GM12878 (cell line): ENCODE measurements at regions not wholly inside any gene's neighbourhood (a gene's known extent, or its start where the extent isn't known, plus 50 kb on each side); places are given as distances from the start of the nearest gene placed in this dataset.
"Not testable (repeated sequence)": the region's sequence is repeated elsewhere in the genome, so short reads cannot be mapped to it uniquely, and the experiment has no call there.

Experiments used
- ATAC-seq: fragments of 200-7000 bp; cut with Tn5 transposase; 3 replicates; pipeline ENCODE4 v1.9.1; 2020; ENCODE audit warnings: mild to moderate bottlenecking, moderate library complexity
- BruUV-seq: library from RNA; stranded (reverse); fragments of 400-500 nt; replicated peaks from 2 replicates; lab custom pipeline; 2021; lab: Mats Ljungman, UMichigan
- CTCF ChIA-PET: fragments of 300-600 bp; sonication (Branson Sonifier 250); formaldehyde crosslinking; extraction: SDS; loops from one replicate; lab custom pipeline; 2021; ENCODE audit warnings: inconsistent platforms; lab: Yijun Ruan, JAX
- POLR2A ChIA-PET: fragments of 350-600 bp; formaldehyde crosslinking; extraction: SDS; loops from one replicate; lab custom pipeline; 2021; ENCODE audit warnings: inconsistent platforms; lab: Charles Lee
- RAD21 ChIA-PET: fragments of 300-600 bp; sonication (Branson Sonifier 250); formaldehyde crosslinking; loops from one replicate; lab custom pipeline; 2023; ENCODE audit warnings: antibody characterized with exemption; ENCODE audit not compliant: unreplicated experiment; lab: Charles Lee
- SMC1A ChIA-PET: fragments of 300-600 bp; sonication (Branson Sonifier 250); formaldehyde crosslinking; loops from one replicate; lab custom pipeline; 2023; ENCODE audit not compliant: unreplicated experiment, uncharacterized antibody; lab: Charles Lee
- DNase-seq: peaks from one replicate; pipeline ENCODE4 v3.0.0-alpha.2; 2011; ENCODE audit warnings: low read depth, low spot score
- FAIRE-seq: peaks from 3 replicates; lab custom pipeline; 2011; peaks lifted over from hg19 to GRCh38; lab: Jason Lieb, UNC
- H2AFZ ChIP-seq: 2 replicates; pipeline ENCODE4 v1.6.0; 2011; ENCODE audit warnings: low read depth, low read length, control low read depth; ENCODE audit not compliant: control insufficient read depth
- H3K27ac ChIP-seq: 2 replicates; pipeline ENCODE4 v1.5.1; 2011; ENCODE audit warnings: control low read depth; ENCODE audit not compliant: control insufficient read depth, insufficient read depth
- H3K27me3 ChIP-seq, 2 experiments: replicated peaks in 1 of 2; 2 replicates each; pipeline versions ENCODE4 v1.6.0 to v1.6.1; 2011; ENCODE audit warnings: low read length in 1 of 2; ENCODE audit not compliant: control insufficient read depth in 2 of 2, insufficient read depth in 2 of 2
- H3K36me3 ChIP-seq, 2 experiments: 2 replicates each; pipeline ENCODE4 v1.5.1; 2011; ENCODE audit warnings: low read length in 1 of 2; ENCODE audit not compliant: control insufficient read depth in 2 of 2, insufficient read depth in 2 of 2
- H3K4me1 ChIP-seq: 2 replicates; pipeline ENCODE4 v1.6.1; 2011; ENCODE audit warnings: mild to moderate bottlenecking, low read length, moderate library complexity, mixed read lengths; ENCODE audit not compliant: control insufficient read depth, insufficient read depth
- H3K4me2 ChIP-seq: 2 replicates; pipeline ENCODE4 v1.6.0; 2011; ENCODE audit warnings: control low read depth; ENCODE audit not compliant: control insufficient read depth, insufficient read depth
- H3K4me3 ChIP-seq: fragments of 200-600 bp; sonication (generic); 2 replicates; pipeline ENCODE4 v1.5.1; 2016
- H3K79me2 ChIP-seq: 2 replicates; pipeline ENCODE4 v1.6.0; 2011; ENCODE audit warnings: low read length; ENCODE audit not compliant: control insufficient read depth, insufficient read depth
- H3K9ac ChIP-seq: 2 replicates; pipeline ENCODE4 v1.8.0; 2011; ENCODE audit warnings: low read length, control low read depth, mixed read lengths; ENCODE audit not compliant: control insufficient read depth, insufficient read depth
- H3K9me3 ChIP-seq: replicated peaks from 3 replicates; pipeline ENCODE4 v1.5.1; 2011; ENCODE audit warnings: mild to moderate bottlenecking, low read length; ENCODE audit not compliant: control insufficient read depth, insufficient read depth
- H4K20me1 ChIP-seq: 2 replicates; pipeline ENCODE4 v1.6.0; 2011; ENCODE audit not compliant: control insufficient read depth, insufficient read depth
- ETV6 ChIP-seq, 2 experiments: fragments of 450-650 bp in 1 of 2; IDR thresholded peaks in 1 of 2; conservative IDR thresholded peaks in 1 of 2; 2 replicates each; pipeline ENCODE4 v1.6.1; 2014; ENCODE audit warnings: antibody characterized with exemption in 1 of 2, borderline replicate concordance in 1 of 2, low read depth in 1 of 2, mild to moderate bottlenecking in 1 of 2, moderate library complexity in 1 of 2
- PAX5 ChIP-seq: IDR thresholded peaks from 2 replicates; pipeline ENCODE4 v1.6.1; 2011; ENCODE audit warnings: low read depth, low read length, borderline replicate concordance
- YBX1 ChIP-seq: fragments of 450-650 bp; IDR thresholded peaks from 2 replicates; pipeline ENCODE4 v1.6.1; 2016; ENCODE audit warnings: antibody characterized with exemption
- WGBS: methylation state at CpG from one replicate; pipeline ENCODE4 v1.1.6; 2016; ENCODE audit warnings: low lambda C conversion rate; ENCODE audit not compliant: insufficient replicate concordance, insufficient coverage; ENCODE audit errors: missing lambda C conversion rate; 5-methylcytosine and 5-hydroxymethylcytosine counted together
- in situ Hi-C: fragments of 300-500 bp; cut with MboI; formaldehyde crosslinking; loops from 9 replicates; pipeline ENCODE4 v1.14.3; 2018; ENCODE audit warnings: mixed read lengths
- intact Hi-C: fragments of 100-400 bp; cut with micrococcal nuclease; formaldehyde crosslinking; loops from one replicate; pipeline ENCODE4 v1.14.2; 2022; ENCODE audit not compliant: unreplicated experiment
- TF ChIP-seq, protein P1 (sequence below): fragments of 450-650 bp; conservative IDR thresholded peaks from 2 replicates; pipeline ENCODE4 v1.6.1; 2017; ENCODE audit warnings: mild to moderate bottlenecking, moderate library complexity

DNA sequence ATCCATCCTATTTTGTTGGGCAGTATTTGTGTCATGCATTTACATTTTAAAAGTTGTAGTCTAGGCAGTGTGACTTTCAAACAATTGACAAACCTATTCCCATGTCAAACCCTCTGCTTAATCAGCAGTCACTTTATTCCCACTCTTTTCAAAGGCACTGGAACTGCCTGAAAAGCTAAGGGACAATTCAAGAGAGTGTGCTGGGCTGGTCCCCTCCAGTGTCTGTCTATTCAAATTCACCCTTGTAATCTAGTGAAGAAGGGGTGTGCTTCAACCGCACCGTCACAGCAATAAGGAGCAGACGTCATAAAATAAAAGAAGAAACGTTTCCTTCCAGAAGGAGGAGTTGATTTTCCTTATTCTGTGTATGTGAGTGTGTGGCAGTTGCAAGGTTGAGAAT lies 197.0 kb upstream of the MAD2L1 start (continued):
- TF ChIP-seq, protein P1, sequence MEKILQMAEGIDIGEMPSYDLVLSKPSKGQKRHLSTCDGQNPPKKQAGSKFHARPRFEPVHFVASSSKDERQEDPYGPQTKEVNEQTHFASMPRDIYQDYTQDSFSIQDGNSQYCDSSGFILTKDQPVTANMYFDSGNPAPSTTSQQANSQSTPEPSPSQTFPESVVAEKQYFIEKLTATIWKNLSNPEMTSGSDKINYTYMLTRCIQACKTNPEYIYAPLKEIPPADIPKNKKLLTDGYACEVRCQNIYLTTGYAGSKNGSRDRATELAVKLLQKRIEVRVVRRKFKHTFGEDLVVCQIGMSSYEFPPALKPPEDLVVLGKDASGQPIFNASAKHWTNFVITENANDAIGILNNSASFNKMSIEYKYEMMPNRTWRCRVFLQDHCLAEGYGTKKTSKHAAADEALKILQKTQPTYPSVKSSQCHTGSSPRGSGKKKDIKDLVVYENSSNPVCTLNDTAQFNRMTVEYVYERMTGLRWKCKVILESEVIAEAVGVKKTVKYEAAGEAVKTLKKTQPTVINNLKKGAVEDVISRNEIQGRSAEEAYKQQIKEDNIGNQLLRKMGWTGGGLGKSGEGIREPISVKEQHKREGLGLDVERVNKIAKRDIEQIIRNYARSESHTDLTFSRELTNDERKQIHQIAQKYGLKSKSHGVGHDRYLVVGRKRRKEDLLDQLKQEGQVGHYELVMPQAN, result no peak

DNA sequence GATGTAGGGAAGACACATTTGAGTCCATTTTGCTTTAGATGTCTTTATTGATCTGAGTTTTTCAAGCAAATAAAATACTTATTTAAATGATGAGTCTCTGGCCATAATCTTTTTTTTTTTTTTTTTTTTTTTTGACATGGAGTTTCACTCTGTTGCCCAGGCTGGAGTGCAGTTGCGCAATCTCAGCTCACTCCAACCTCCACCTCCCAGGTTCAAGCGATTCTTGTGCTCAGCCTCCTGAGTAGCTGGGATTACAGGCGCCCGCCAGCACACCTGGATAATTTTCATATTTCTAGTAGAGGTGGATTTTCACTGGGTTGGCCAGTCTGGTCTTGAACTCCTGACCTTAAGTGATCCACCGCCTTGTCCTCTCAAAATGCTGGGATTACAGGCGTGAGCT lies 194.5 kb upstream of the MAD2L1 start:
- H2AFZ ChIP-seq, result no peak overlapping the region
- in situ Hi-C loops (no loop called here), intact Hi-C loops (no loop called here)
- no peak overlapping the region for H3K4me3 ChIP-seq
- TF ChIP-seq PAX5 (no peak), YBX1 (no peak), ETV6 (conservative IDR thresholded peaks at IDR 0.05 in 1 of 2, IDR thresholded peaks at IDR 0.05 in 1 of 2; ENCODE audit: borderline replicate concordance in 1 of 2, low read depth in 1 of 2) (no peak)
- no peak overlapping the region for H3K9ac ChIP-seq
- FAIRE-seq (no peak), DNase-seq (no peak), ATAC-seq (no peak)
- H3K4me2 ChIP-seq, result no peak overlapping the region
- 23% methylated on average over 6 of the region's 6 CpGs for WGBS
- H3K27me3 ChIP-seq, result no peaks in the 10 kb centered on the region
- H3K4me1 ChIP-seq, result no peaks in the 10 kb centered on the region
- H3K27ac ChIP-seq, result no peak overlapping the region
- ChIA-PET SMC1A (interaction anchor here (0.7 kb wide), 1 partner anchor 571 kb away, joined by 3 read pairs; no protein-coding TSS in a partner anchor), RAD21 (no interaction called here), CTCF (no interaction called here), POLR2A (no interaction called here)
- no TSS peak for BruUV-seq
- no peaks in the 10 kb centered on the region for H3K79me2 ChIP-seq
- H3K9me3 ChIP-seq, result no peaks in the 10 kb centered on the region
- H4K20me1 ChIP-seq, result no peaks in the 10 kb centered on the region
- H3K36me3 ChIP-seq, result no peaks in the 10 kb centered on the region

DNA sequence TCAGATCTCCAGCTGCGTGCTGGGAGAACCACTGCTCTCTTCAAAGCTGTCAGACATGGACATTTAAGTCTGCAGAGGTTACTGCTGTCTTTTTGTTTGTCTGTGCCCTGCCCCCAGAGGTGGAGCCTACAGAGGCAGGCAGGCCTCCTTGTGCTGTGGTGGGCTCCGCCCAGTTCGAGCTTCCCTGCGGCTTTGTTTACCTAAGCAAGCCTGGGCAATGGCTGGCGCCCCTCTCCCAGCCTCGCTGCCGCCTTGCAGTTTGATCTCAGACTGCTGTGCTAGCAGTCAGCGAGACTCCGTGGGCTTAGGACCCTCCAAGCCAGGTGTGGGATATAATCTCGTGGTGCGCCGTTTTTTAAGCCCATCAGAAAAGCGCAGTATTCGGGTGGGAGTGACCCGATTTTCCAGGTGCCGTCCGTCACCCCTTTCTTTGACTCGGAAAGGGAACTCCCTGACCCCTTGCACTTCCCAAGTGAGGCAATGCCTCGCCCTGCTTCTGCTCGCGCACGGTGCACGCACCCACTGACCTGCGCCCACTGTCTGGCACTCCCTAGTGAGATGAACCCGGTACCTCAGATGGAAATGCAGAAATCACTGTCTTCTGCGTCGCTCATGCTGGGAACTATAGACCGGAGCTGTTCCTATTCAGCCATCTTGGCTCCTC lies 189.6 kb upstream of the MAD2L1 start:
- H4K20me1 ChIP-seq, H3K4me1 ChIP-seq, H3K27me3 ChIP-seq, BruUV-seq, POLR2A ChIA-PET, intact Hi-C loops, H3K4me2 ChIP-seq, DNase-seq, H2AFZ ChIP-seq, H3K9ac ChIP-seq, H3K79me2 ChIP-seq, H3K27ac ChIP-seq, H3K9me3 ChIP-seq, RAD21 ChIA-PET, H3K36me3 ChIP-seq, in situ Hi-C loops, FAIRE-seq, H3K4me3 ChIP-seq, SMC1A ChIA-PET, ATAC-seq, CTCF ChIA-PET: not testable (repeated sequence)
- WGBS, result 60% methylated on average over 18 of the region's 28 CpGs
